ENCODE measurements at regions not wholly inside any gene's neighbourhood (a gene's known extent, or its start where the extent isn't known, plus 50 kb on each side); places are given as distances from the start of the nearest gene placed in this dataset.

DNA sequence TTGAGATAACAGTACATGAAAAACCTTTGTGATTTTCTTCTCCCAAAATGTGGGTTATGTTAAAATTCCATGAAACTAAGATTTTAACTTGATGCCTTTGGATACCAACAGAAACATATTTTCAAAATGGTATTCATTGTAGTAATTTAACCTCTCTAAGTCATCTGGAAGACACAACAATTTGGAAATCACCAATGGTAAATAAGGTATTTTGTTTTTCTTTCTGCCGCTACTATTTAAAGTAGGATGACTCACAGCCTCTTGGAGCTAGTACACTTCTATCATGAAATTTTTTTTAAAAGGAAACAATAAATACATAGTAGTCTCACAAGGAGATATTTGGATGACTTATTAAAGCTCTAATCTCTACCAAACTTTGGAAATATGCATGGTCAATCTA is 291.6 kb upstream of the VEPH1 start:
- no peak for DNase-seq

DNA sequence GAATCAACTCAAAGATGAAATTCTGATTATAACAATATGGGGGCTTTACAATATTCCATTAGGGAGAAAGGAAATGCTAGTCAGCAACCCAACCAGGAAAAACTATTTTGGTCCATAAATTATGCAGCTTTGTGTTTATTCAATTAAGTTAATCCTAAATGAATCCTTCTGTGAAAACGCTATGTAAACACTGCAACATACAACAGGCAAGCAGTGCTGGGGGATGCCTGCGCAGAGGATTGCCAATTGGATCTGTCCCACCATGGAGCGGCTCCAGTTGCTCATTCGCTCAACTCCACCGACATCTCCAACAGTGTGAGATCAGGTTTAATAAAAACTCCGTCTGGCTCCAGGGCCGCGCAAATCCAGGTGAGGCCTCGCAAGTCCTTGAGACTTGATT is 290.5 kb upstream of the VEPH1 start:
- DNase-seq: no peak

DNA sequence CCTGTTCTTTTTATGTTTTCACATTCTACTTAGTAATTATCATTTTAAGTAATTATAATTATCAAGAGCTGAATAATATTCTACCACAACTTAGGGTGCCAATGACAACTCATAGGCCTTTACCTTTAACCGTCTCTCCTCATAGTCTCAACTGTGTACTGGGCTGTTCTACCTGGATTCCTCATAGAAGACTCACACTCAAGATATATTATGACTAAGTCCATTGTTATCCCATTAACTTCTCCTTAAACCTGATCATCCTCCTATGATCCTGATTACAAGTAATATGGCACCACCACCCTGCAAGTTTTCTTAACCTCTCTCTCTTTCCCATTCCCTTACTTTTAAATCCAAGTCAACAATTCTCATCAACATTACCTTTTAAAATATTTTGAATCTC is 285.9 kb upstream of the VEPH1 start:
- no peak for DNase-seq

DNA sequence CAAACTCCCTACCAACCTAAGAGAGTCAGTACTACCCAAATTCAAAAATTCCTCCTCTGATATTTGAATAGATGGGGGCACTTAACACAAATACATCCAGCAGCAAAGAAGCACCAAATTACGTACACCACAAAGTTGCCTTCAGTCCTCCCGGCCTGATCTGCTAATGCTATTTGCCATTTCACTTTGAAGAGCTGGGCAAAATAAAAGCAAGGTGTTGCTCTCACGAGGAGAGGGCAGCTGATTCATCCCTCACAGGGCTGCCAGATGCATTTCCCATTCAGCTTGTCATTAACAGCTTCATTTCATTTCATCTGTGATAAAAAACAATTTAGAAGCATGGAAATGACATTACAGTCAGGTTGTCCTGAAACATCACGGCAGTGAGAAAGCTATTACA is 283.4 kb upstream of the VEPH1 start:
- no peak for DNase-seq

DNA sequence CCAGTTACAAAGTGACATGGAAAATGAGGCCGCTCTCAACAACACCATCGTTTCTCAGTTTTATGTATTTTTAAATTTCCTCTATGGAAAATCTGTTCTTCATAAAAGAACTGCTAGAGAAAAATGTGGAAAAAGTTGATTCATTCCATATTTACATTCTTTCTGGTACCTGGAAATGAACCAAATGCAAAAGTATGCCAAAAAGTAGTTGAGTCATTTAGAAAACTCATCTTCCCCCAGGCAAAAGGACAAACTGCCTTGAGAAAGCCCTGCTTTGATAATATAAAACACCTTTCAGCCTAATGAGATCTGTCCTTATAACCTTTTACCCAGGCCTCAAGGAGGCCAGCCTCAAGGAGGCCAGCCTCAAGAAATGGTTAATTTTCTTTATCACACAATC is 283.0 kb upstream of the VEPH1 start:
- no peak for DNase-seq

DNA sequence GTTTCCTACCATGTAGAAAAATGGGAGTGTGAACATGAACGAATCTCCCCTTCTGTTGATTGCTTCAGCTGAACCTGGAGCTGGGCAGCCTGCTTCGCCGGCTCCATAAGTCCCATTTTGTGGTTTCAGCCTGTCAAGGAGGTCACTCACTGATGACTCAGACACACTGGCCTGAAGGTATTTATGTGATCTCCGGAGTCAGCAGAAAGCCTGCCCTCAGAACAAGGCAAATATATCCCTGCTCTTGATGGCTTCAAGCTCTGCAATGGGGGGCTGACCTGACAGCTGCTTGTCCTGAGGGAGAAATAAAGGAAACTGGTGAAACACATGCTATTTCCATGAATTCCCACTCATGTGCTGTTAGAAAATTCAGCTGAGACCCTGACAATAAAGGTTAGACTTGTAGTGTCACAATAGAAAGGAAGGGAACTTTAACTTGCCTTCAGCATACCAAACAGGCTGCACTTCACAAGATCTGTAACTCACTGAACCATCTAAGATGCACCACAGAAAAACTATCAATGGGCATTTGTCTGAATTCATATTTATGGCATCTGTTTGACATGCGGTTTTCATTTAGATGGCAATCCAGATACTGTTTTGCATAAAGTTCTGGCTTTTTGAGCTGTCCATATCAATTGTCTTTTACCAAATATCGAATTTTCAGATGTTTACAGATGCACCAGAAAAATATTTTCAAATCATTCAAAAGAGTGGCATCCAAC is 282.0 kb upstream of the VEPH1 start:
- DNase-seq: no peak

DNA sequence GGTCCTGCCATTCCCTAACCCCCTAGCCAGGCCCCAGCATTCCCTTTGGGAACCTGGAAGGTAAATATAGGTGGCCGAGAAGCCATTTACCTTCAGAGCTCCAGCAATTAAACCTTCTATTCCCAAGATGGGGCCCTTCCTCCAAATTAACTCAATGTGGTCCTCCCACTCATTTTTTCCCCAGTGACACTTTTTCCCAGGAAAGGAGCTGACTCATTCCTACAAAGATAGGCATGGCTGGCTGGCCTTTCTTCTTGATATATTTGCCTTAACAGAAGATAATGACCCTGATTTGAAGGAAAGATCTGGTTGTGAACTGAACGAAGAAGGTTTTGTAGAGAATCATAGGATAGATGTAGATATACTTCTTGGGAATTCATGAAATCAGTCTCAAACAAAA is 279.0 kb upstream of the VEPH1 start:
- no peak for DNase-seq

DNA sequence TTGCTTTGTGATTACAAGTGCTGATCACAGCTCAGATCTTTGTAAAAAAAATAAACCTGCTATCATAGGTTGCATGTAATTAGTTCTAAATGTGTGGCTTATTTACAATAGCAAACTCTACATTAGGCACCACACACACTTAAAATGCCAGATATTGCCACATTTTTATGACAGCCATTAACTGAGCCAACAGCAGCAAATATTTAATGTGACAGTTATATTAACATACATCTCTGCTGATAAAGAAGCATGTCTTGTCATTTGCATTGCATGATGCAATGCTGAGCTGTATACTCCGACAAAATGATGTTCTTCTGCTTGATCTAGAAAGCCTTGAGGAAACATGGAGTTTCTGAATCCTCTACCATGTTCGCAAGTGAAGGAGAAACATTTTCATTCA is 273.6 kb upstream of the VEPH1 start:
- no peak for DNase-seq

DNA sequence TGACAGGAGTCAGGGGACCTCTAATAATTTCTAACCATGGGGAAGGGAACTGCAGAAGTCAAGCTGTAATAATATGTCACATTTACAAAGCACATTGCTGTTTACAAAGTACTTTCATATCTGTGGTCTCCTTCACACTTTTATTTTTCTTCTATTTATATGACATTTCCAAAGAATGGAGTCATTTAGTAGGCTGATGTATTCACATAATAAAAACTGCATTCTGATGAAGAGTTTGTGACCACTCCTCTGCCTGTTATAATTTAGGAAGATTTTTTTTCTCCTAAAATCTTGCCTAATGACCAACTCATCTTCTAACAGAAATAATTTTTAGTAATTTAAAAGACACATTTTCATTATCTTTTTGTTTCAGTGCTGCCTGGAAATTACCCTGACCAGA is 272.2 kb upstream of the VEPH1 start:
- DNase-seq: no peak

DNA sequence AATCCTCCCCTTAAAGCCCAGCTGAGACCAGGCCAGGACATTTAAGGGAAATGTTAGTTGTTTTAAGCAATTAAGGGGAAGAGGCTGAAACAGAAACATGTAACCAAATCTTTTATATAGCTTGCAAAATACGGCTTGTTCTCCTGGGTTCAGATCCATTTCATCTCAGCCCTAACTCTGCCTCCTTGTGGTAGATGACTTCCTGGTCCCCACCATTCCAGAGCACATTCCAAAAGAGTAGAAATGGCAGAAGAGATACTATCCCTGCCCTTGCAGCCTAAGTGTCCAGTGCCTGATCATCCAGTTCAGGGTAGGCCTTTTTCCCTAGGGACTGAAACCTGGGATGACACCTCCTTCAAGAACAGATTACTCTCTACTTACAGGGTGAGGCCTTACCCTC is 266.2 kb upstream of the VEPH1 start:
- no peak for DNase-seq

DNA sequence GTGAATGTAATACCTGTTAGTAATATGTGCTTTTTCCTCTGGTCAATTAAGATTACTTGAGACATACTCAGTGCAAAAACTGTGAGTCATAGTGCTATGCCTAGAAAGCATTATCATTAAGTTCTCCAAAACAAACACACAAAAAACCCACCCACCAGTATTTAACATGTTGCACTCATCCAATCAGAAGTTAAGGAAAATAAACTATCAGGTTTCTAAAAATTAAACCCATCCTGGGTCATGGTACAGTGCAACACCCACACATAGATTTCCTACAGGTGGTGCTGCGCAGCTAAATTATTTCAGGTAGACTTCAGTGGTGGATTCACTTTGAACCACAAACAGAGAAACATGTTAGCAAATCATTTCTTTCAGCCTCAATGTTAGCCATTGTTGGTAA is 264.4 kb upstream of the VEPH1 start:
- no peak for DNase-seq

DNA sequence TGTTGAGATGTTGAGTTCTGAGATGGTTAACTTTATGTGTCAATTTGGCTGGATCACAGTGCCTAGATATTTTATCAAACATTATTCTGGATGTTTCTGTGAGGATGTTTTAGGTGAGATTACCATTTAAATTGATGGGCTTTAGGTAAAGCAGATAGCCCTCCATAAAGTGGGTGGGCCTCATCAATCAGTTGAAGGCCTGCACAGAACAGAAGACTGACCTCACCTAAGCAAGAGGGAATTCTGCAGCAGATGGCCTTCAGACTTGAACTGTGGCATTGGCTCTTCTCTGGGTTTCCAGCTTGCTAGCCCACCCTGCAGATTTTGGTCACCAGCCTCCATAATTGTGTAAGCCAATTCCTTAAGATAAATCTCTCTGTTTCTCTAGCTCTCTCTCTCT is 260.4 kb upstream of the VEPH1 start:
- DNase-seq: no peak

DNA sequence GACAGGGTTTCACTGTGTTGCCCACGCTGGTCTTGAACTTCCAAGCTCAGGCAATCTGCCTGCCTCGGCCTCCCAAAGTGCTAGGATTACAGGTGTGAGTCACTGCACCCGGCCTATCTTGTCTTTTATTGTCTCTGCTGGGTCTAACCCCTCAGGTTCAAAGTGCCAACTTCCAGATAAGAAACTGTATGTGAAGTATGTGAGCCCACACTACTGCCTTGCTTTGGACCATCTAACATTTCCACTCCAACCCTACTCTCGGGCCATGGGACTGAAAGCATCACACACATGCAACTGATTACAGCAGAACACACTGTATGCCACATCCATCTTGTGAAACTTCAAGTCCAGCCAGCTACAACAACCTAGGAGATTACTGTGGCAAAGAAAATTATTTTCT is 256.1 kb upstream of the VEPH1 start:
- no peak for DNase-seq

DNA sequence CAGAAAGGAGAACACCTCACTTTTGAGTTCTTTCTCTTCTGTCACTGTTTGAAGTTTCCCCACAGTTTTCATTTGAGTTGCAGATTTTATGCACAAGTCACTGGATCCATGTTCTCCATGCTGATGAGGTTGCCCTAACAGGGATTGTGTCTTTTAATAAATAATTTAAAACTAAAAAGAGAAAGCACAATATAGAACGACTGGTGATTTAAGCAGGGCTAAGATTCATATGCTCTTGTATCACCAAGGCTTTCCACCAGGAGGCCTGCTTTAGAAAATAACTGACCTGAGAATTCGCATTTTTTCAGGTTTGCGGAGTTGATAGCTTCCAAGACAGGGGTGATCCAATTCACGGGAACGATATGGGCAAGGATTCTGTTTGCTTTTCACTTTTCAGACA is 252.0 kb upstream of the VEPH1 start:
- DNase-seq: no peak

DNA sequence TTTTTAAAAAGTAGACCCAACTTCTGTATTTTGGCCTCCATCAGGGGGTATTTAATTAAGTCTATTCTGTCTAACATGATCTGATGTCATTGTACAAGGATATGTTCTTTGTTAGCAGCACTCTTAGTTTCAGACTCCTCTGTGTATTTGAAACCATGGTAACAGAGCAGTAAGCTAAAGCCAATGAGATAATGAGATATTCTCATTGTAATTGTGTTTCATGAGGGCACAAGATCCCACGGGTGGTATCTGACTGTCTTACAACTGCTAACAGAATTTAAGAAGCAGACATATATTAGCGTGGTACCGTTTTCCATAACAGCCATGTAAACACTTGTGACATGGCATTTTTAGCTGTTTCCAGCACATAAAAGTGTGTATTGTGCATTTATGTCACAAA is 251.2 kb upstream of the VEPH1 start:
- no peak for DNase-seq

DNA sequence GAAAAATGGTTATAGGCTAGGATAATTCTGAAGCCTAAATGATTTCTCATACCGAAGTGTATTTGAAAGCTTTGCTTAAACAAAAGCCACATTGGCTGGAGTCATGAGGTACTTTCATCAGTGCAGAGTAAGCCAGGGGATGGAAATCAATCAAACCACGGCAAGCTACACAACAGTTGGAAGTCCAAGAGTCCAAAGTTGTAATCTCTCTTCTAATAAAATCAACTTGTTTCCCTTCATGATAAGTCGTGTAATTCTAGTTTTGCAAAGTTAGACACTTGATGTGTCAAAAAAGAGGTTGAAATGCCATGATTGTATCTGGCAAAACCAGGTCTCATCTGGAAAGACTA is 250.5 kb upstream of the VEPH1 start:
- no peak for DNase-seq

DNA sequence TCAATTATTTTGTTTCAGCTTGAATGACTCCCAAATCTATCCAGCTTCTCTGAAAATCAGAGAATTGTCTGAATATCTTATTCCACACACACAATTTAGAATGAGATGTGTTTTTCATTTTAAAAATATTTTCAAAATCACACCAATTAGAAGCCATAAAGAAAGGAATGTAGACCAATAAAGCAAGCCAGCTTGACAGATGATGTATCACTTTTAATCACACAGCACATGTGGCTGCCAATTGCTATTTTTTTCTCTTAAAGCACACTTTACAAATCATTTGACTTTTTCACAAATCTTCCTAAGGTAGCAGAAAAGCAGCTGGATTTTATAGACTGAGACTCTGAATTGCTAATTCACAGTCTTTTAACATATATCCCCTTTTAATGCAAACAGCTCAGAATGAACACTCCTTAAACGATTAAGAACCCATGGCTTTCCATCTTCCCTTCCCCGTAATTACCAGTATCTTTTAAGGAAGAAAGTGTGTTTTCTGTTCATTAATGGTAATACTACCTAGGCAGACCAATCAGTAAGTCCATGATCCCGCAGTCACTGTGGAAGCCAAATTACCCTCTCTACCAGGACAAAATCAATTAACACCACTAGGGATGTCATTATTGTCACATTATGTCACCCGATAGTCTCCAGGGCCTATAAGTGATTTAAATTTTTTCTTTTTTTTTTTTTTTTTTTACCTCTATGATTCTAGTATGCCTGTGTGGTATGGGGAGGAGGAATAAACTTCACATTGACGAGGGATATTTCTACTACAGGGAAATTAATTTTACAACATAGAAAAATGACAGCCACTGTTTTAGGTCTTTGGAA is 250.0 kb upstream of the VEPH1 start:
- DNase-seq: no peak

DNA sequence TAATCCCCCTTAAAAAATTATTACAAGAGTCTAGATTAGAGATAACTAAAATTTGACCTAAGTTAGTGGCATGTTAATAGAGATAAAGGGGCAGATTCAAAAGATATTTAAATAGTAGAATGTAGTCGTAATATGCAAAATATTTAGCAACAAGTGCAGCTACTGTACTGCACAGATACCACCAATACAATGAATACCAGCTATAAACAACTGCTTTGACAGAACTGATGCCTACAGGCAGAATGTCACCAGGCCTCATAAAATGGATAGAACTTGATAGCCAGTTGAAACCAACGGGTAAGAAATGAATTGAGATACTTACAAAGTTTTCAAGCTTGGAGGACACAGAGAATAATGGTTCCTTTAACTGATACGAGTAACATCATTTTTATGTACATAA is 249.3 kb upstream of the VEPH1 start:
- no peak for DNase-seq

DNA sequence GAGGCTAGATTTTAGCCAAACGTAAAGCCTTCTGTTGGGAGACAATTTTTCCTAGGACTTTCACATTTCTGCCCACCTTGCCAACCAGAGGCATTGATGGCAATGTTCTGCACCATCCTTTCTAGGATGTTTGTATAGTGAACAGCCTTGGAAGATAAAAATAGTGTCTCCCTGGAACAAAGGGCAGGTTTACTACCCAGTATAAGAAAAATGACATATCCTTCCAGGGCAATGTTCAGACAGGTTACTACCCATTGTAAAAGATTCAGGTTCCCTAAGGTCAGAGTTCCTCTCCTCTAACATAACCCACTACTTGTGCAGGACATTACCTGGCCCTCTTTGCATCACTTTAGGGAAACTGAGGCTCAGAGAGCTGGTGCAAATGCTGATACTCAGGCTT is 248.2 kb upstream of the VEPH1 start:
- no peak for DNase-seq

DNA sequence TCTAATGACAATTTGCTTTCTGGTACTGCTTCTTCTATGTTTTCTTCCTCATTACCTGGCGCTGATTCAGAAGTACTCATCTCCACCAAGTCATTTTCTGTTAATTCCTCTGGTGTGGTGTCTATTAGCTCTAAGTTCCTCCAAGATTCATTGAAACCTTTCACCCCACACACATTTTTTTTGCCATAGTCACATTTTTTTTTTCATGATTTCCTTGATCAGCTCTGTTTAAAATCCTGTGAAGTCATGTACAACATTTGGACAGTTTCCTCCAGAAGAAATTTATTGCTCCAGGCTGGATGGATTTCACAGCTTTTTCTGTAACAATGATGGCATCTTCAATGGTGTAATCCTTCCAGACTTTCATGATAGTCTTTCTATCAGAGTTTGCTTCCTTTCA is 243.2 kb upstream of the VEPH1 start:
- no peak for DNase-seq

DNA sequence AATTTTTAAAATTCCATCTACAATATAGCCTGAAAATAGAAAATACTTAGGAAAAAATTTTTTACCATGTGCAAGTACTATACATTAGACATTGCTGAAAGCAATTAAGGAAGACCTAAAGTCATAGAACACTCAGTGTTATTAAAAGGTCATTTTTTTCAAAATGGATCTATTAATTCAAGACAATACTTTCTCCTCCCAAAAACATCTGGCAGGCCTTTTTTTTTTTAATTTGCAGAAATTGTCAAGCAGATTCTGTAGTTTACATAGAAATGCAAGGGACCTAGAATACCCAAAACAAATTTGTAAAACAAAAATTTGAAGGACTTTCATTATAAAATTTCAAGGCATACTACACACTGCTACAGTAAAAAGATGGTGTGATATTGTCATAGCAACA is 238.4 kb upstream of the VEPH1 start:
- DNase-seq: no peak

DNA sequence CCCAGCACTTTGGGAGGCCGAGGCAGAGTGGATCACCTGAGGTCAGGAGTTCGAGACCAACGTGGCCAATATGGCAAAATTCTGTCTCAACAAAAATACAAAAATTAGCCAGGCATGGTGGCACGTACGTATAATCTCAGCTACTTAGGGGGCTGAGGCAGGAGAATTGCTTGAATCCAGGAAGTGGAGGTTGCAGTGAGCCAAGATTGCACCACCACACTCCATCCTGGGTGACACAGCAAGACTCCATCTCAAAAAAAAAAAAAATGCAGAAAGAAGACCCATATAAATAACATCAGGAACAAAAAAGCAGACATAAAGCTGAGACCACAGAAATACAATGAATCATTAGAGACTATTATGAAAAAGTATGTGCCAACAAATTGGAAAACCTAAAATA is 235.2 kb upstream of the VEPH1 start:
- DNase-seq: no peak

DNA sequence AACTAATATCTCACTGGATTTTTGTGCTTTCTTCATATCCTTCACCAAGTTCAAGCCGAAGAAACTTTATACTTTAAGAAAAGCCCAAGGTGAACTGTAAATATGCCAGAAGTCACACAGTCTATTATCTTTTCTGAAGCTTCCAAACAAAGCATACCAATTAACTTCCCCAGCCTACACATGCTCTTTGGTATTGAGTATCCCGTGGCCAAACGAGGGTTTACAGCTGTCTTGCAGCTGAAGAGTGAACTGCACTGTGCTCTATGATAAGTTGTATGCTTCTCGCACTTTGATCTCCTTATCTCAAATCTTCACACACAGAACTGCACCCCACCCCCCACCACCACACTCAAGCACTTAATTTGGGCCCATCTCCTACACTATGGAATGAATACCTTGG is 215.6 kb upstream of the VEPH1 start:
- no peak for DNase-seq

DNA sequence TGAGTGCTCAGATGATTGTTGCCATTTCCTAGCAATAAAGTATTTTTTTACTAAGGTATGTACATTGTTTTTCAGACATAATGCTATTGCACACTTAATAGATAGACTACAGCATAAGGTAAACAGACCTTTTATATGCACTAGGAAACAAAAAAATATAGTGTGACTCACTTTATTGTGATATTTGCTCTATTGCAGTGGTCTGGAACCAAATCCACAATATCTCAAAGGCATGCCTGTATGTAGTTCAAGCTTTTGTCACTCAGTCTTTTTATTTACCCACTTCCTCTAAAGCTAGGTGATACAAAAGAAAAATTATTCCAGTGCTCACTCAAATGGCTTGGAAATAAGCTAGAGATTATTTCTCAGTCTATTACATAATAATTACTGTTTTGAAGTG is 209.9 kb upstream of the VEPH1 start:
- DNase-seq: no peak

DNA sequence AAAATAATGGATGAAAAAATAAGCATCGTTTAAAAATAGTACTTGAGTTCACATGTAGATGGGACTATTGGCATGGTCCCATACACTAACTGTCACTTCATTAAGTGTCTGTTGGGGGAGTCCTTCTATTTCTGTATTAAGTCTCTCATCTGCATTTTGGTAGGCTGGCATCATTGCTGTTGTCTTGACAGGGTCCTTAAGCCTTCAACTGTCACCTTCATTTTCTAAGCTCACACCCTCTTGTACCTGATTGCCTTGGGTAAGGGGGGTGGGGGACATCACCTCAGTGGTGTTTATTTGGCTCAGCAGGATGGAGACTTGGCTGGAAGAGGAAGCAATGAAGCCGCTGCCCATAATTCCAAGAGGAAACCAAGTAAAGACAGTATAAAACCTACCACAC is 202.0 kb upstream of the VEPH1 start:
- DNase-seq: no peak

Measured in NK-92 treated with Interleukin-12 subunit alpha and Interleukin-12 subunit beta, amount 100 ng/mL, for 24 hours (cell line).